Breast epithelium (tissue), 3 donors: ENCODE measurements at regions not wholly inside any gene's neighbourhood (a gene's known extent, or its start where the extent isn't known, plus 50 kb on each side); places are given as distances from the start of the nearest gene placed in this dataset.

Source experiments
- CTCF ChIP-seq, 3 donors: fragments of 450-650 bp; IDR thresholded peaks; one replicate each; pipeline ENCODE4 v1.5.1; 2016 to 2017; ENCODE audit warnings: antibody characterized with exemption in 3 of 3, mild to moderate bottlenecking in 3 of 3, moderate library complexity in 3 of 3
- POLR2A ChIP-seq: fragments of 450-650 bp; IDR thresholded peaks from one replicate; pipeline ENCODE4 v1.6.1; 2016; ENCODE audit warnings: antibody characterized with exemption, mild to moderate bottlenecking, moderate library complexity
- POLR2AphosphoS5 ChIP-seq, 3 donors: sonication (generic); formaldehyde crosslinking; IDR thresholded peaks; one replicate each; pipeline ENCODE4 v1.6.1; 2017; ENCODE audit warnings: antibody characterized with exemption in 3 of 3

DNA sequence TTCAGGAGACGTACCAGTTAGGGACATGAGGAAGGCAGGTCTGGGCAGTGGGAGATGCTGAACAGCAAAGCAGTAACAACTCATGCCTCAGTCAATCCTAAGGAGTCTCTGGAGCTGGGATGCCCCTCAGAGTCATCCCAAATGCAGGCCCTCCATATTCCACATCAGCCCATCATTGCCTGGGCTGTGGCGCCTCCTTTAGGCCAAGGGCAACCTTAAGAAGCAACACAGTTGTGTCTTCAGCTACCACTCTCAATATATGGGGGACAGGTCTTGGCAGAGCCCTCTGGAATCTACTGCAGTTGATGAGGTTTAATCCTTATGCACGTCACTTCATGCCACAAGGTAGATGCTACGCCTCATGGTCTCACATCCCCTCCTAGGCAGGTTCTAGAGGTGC is 682.0 kb upstream of the RAB6C start:
- TF ChIP-seq CTCF (IDR thresholded peaks at IDR 0.05) (no peak), POLR2A (no peak), POLR2AphosphoS5 (IDR thresholded peaks at IDR 0.05) (no peak)
